GM21737 (cell line): ENCODE measurements at regions not wholly inside any gene's neighbourhood (a gene's known extent, or its start where the extent isn't known, plus 50 kb on each side); places are given as distances from the start of the nearest gene placed in this dataset.
"Not testable (repeated sequence)": the region's sequence is repeated elsewhere in the genome, so short reads cannot be mapped to it uniquely, and the experiment has no call there.

Source experiments
- ATAC-seq: cut with Tn5 transposase; IDR thresholded peaks from one replicate; pipeline ENCODE4 v1.9.1; 2021; ENCODE audit warnings: mild to moderate bottlenecking, moderate library complexity; ENCODE audit not compliant: unreplicated experiment

DNA sequence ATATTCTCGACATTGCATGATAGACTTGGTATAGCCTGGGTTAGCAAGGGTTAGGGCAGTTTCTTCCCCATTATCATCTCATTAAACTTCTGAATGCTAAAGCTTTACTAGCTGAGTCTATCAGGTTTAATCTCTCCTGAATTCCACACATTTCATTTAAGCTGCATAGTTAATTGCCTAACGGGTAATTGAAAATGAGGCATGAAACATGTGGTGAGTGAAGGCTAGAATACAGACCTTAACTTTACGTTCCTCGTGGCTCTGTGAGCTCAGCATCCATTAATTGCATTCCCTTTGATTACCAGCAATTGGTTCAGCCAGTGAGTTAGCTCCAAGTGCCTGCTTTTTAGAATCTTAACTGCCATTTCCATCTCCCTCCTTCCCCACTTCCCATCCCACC lies 126.5 kb upstream of the MEX3C start:
- no peak for ATAC-seq

DNA sequence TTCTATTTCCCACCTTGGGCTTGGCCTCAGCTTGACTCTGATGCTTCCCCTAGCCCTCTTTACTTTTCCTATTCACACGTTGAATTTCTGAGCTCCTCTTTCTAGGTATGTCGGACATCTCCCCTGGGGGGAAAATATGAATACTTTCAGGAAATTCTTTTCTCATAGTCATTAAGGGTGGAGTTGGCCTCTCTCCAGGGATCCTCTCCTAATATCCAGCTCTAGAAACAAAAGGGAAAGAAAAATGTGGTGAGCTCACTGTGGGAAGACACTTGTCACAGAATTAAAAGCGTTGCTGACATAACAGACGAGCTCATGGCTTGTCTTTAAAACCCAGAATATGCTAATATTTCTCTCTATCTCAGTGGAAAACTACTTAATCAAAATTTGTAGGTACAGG lies 132.7 kb upstream of the MEX3C start:
- no peak for ATAC-seq

DNA sequence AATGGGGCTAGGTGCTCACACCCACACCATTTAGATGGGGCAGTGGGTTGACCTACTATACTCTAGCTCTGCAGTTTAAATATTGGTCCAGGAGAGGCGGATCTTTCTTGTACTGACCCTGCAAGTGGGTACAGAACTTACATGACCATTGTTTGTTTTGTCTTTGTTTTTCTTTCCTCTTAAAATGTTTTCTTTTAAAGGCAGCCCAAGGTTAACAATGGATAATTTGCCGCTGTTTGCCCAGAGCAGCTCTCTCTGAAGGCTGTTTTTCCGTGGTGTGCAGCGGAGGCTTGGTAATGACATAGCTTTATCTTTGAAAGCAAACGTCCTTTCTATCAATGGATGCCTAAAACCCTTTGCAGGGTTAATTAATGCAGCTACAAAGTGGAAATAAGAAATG lies 133.3 kb upstream of the MEX3C start:
- no peak for ATAC-seq

DNA sequence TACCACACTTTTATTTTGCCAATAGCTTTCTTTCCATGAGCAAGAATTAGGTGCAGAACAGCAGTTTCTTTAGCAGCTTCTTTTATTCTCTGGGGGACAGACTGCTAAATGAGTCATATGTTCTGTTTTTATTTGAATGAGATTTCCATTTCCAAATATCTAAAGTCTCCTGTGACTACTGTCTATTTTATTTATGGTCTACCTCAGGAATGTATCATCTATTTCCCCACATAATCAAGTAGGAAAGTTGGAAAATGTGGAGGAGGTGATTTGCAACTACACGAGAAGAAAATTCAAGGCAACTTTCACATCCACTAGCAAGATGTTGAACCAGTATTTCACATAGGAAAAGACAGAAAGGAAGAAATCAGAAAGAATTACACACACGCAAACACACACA lies 139.9 kb upstream of the MEX3C start:
- ATAC-seq: no peak

DNA sequence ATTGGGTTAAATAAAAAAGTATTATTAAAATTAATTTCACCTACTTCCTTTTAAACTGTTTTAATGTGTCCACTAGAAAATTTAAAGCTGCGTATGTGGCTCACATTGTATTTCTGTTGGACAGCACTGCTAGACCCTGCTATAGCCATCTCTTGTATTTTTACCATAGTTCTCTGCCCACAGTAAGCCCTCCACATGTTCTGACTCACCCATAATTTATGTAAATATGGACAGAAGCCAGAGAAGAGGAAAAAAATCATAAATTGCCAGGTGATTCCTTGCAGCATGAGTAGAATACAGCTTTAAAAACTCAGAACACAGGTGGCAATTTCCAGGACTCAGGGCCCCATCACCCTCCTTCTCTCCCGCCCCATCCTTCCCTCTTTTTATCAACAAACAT lies 142.4 kb upstream of the MEX3C start:
- ATAC-seq: no peak

DNA sequence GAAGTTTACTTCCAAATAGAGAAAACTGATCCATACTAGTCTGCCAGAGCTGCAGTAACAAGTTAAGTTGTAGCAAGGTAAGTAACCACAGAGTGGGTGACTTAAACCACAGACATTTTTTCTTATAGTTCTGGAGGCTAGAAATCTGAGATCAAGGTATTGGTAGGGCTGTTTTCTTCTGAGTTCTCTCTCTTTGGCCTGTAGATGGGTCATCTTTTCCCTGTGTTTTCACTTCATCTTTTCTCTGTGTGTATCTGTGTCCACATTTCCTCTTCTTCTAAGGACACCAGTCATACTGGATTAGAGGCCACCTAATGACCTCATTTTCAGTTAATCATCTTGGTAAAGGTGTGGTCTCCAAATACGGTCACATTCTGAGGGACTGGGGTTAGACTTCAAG lies 142.9 kb upstream of the MEX3C start:
- ATAC-seq: no peak

DNA sequence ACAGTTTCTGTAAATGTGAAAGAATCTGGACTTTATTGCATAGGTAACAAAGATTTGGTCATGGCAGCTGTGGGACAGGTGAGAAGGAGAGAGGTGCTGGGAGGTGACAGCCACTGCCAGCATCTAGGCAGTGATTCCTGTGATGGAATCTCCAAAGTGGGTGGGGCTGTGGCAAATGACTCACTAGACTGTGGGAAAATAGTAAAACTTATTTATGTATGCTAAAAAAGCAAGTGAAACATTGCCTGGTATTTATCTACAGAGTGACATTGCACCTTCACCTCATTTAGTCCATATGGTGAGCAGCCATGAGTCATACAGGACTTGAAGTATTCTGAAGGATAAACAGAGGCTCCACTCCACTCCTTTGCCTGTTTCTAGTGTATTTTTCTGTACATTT lies 145.3 kb upstream of the MEX3C start:
- no peak for ATAC-seq

DNA sequence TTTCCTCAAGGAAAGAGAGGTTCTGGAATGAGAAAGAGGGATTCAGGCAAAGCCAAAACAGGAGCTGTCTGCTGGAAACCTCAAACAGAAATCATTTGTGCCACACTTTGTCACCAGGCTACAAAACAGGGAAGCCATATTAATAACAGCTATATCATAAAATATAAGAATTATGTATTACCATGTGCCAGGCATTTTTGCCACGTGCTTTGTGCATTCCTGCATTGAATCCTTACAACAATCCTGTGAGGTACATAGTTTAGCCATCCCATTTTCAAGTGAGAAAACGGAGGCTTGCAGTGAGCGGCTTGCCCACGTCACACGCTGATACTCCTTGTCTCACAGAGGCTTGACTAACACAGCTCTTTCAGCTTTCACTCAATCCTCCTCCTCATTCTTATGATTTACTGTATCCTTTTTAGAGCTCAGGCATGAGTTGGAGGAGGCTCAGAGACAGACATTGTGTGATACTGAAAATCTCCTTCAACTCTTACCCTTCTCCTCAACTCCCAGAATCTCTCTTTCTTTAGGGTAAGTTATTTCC lies 148.4 kb upstream of the MEX3C start:
- no peak for ATAC-seq

DNA sequence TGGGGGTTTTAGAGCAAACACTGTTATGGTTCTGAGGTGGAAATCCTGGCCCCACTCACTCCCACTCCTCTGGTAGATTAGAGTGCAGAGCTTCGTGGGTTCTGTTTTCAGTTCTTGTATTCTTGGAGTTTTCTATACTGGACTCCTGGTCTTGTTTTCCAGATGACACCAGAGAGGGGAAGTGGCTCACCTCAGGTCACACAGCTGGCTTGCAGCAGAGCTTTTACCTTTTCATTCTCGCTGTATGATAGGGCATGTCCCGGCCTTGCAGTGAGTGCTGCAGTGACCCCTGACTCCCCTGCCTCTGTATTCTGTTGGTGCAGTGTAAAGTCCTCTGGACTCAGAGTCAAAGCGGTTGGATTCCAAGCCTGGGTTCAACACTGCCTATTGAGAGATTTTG lies 148.9 kb upstream of the MEX3C start:
- no peak for ATAC-seq

DNA sequence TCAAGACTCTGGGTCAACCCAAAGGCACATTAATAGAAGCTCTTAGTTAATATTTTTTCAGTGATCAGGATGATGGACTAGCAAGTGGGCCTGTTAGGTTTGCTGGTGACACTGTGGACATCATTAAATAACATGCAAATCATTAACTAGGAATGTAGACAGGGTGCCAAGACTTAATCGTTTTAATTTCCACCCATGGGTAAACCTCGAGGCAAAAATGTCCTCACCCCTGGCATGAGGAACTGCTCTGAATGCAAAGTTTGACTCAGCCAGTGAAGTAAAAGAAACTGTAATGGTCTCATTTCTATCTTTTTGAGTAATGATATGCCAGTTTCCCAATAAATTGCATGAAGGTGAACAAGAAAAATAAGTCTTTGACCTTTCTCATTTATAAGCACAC lies 152.6 kb upstream of the MEX3C start:
- no peak for ATAC-seq

DNA sequence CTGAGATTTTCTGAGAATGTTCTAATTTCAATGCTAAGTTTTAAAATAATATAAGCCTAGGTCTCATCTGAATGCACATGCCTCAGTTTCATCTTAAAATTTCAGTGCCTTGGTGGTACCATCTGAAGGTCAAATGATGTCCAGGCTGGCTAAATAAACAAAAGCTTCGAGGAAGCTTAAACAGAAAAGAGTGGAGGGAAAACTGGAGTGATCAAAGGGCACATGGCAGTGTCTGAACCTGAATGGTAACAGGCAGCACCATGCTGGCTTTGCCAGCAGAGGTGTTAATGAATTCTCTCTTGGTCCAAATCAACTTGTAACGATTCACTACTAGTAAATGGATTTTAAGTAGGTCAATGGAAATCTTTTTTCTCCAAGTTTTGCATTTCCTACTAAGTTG lies 158.4 kb upstream of the MEX3C start:
- ATAC-seq: no peak

DNA sequence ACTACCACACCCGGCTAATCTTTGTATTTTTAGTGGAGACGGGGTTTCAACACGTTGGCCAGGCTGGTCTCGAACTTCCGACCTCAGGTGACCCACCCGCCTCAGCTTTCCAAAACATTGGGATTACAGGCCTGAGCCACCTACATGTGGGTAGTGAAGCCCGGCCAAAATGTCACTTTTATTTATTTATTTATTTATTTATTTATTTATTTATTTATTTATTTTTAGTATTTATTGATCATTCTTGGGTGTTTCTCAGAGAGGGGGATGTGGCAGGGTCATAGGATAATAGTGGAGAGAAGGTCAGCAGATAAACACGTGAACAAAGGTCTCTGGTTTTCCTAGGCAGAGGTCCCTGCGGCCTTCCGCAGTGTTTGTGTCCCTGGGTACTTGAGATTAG lies 162.8 kb upstream of the MEX3C start:
- not testable (repeated sequence) for ATAC-seq

DNA sequence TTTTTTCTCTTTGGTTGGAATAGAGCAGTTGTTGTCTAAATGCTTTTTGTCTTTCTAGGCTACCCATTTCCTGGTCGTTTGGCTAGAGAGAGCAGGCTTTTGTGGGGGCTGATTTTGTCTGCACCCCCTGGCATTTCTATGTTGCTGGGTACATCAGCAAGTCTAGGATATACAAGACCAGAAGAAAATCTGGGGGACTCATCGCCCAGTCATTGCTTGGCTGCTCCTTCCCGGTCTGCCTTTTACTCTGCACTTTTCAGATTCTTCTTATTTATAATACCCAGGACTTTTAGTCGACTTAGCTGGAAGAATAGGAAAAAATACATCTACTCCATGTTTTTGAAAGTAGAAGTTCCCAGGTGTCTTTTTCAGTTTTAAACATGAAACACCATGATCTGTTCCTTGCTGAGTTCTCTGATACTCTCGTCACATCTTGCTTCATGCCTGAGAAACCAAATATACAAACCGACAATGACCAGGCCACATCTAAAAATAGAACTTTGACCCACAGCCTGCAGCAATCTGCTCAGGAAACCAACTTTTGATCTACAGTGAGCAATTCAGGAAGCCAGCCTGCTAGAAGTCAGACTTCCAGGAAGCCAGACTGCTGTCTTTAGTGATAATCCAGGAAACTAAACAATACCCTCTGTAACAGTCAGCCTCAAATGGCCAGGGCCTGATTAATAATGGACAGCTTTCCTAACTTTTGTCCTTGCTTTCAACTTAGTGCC lies 163.8 kb upstream of the MEX3C start:
- ATAC-seq: peak; percentile 79

DNA sequence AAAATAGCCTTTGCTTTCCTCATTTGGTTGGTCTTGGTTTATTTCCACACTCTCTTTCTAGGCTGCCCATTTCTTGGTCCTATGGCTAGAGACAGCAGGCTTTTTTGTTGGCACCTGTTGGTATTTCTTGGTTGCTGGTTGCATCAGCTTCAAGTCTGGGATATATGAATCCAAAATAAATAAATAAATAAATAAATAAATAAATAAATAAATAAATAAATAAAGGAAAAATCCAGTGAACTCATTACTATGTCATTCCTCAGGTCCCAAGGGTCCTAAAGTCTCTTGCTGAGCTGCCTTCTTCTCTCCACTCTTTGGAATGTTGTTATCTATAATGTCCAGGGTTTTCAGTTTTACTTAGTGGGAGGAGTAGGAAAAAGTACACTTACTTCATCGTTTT lies 165.9 kb upstream of the MEX3C start:
- no peak for ATAC-seq

DNA sequence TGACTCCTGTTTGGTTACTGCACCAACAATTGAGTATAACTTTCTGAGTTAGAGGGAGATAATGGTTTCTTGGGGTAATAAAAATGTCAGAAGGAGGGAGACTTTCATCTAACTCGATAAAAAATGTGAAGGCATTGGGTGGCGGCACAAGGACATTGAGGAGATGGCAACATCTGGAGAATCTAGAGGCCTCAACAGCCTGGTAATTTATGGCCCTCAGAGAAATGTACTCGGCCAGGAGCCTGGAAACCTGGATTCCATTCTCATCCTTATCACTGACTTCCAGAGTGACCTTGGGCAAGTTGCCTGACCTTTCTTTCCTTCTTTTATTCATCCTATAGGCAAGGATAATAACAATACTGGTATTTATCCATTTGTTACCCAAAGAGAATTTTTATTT lies 173.5 kb upstream of the MEX3C start:
- ATAC-seq: no peak

DNA sequence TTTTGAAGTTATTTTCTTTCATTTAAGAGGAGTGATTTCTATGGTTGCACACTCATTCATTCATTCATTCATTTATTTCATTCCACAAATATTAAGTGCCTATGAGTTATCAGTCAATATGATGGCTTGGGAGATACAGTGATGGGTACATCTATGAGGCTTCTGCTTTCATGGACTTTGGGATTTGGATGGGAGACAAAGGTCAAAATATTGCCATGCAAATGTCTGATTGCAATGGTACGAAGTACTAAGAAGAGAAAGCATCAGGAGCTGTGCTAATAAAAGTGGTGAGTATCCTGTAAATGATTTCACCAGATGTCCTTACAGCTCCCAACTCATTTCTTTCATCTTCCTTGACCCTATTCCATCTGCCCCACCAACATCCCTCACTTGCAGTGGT lies 174.4 kb upstream of the MEX3C start:
- no peak for ATAC-seq

DNA sequence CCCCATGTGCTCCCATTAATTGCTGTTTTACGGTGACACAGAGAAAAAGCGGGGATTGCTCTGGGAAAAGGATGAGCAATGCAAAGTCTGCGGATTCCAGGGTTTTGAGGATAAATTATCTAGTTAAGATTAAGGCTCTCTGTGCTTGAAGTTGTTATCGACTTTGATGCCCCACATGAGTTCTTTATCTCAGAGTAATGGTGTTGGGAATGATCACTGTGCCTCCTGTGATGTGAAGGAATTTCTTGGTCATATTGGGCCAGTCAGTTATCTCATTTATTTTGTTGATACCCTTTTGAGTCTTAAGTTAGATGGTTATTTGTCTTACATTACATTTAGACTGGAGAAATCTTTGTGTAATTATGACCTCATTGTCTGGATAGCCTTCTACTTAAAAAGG lies 184.6 kb upstream of the MEX3C start:
- no peak for ATAC-seq

DNA sequence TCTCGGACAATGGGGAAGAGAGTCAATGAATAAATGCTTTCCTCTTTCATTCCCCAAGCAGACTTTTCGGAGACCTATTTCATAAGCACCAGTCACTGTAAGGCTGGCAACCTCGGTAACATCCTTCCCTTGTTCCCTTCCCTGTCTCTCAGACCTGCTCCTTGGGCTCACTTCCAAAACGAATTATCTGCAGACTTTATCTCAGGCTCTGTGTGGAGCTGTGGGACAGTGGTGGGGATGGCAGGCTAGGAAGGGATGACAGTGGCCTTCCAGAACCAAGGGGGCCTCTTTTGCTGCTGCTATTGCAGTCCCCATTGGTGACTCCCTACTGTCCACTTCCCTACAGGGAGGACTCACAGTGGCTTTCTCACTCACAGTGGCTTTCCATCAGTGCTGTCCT lies 185.6 kb upstream of the MEX3C start:
- ATAC-seq: no peak

DNA sequence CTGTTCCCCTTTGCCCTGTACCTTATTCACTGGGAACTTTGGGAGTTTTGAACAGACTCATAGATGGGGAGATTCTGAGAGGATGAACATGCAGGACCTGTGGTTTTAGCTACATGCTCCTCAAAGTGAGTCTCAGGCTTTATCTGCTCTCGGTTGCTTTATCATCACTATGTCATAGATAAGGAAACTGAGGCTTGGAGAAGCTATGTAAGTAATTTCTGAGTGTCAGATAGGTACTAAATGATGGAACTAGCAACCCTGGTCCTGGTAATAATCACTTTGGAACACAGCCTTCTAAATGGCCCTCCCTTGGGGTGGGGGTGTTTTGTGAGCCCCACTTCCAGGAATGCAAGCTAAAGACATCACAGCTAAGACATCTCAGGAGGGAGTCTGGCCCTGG lies 186.2 kb upstream of the MEX3C start:
- ATAC-seq: no peak

DNA sequence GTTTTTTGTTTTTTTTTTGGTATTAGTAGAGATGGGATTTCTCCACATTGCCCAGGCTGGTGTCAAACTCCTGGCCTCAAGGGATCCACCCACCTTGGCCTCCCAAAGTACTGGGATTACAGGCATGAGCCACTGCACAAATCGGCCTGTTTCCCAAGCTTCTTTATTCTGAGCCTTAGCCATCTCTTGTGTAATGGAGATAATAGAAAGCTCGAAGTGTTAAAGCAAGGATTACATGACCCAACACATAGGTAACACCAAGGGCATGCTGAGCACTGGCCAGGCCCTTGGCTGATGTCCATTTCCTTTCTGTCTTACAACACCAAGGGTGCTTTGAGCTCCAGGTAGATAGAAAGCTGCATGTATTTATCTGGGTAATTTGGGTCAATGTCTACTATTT lies 187.8 kb upstream of the MEX3C start:
- no peak for ATAC-seq

DNA sequence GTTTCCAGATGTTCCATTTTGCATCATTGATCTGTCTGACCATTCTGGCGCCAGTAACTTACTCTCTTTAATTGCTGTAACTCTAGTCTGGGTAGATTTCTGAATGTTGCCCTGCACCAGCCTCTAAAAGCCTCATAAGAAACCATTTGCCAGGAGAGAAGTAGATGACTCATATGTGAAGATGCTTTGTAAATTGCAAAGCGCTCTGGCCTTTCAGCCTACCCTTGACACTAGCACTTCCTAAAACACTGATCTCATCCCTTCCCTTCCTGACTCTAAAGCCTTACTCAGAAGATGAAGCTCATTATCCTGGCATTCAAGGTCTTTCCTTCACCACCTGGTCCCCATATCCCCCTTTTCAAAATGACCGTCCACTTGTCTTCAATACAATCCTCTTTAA lies 193.2 kb upstream of the MEX3C start:
- no peak for ATAC-seq

DNA sequence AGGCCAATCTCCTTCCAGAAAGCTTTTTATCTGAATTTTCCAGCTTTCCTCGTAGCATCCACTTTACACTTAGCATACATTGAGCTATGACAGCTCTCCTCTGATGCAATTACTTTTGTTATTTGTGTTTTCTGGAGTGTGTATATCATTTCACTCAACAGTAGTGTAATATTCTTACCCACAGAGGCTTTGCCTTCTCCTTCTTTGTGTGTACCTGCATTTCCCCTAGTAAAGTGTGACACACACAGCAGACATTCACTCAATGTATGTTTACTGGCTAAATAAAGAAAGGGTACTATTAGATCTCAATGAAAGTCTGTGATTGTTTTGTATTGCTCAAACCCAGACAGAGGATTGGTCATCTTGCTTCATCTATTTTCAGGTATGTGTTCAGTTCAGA lies 193.7 kb upstream of the MEX3C start:
- ATAC-seq: no peak

DNA sequence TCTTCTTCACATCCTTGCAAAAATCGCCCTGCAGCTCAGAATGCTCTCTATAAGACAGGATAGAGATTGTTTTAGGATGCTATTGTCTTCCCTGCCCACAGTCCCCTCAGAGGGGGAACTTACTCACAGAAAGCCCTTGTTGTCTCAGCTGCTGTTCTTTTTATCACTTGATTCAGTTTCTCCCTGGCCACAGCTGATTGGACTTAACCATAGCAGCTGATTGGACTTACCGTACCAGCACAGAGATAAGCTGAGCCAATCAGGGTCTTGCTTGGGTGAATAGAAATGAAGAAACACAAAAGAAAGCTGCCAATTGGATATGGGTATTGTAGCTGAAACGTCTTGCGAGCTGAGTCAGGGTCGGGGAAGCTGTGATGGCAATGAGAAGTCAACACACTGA lies 194.2 kb upstream of the MEX3C start:
- ATAC-seq: no peak
